HepG2 (cell line): ENCODE measurements at regions not wholly inside any gene's neighbourhood (a gene's known extent, or its start where the extent isn't known, plus 50 kb on each side); places are given as distances from the start of the nearest gene placed in this dataset.

Experiments used
- ATAC-seq: fragments of 200-7000 bp; cut with Tn5 transposase; 3 replicates; pipeline ENCODE4 v1.9.1; 2020; ENCODE audit warnings: mild to moderate bottlenecking, moderate library complexity
- BruUV-seq: library from RNA; stranded (reverse); fragments of 400-500 nt; replicated peaks from 2 replicates; lab custom pipeline; 2021; lab: Mats Ljungman, UMichigan
- CTCF ChIA-PET: fragments of 300-600 bp; formaldehyde crosslinking; extraction: SDS; loops from one replicate; lab custom pipeline; 2021; ENCODE audit warnings: low total read pairs, inconsistent platforms, low intra/inter-chr PET ratio; lab: Yijun Ruan, JAX
- POLR2A ChIA-PET: fragments of 350-600 bp; sonication (Branson Sonifier 250); formaldehyde crosslinking; loops from one replicate; lab custom pipeline; 2020; ENCODE audit warnings: antibody characterized with exemption, inconsistent platforms; lab: Yijun Ruan, JAX
- DNase-seq: peaks from one replicate; pipeline ENCODE4 v3.0.0-alpha.2; 2015; ENCODE audit warnings: low spot score
- FAIRE-seq: peaks from 3 replicates; lab custom pipeline; 2011; peaks lifted over from hg19 to GRCh38; lab: Jason Lieb, UNC
- H2AFZ ChIP-seq: one replicate; pipeline ENCODE4 v1.6.1; 2011; ENCODE audit warnings: low read length, inconsistent platforms
- H3K27ac ChIP-seq: fragments of 300-600 bp; 3 replicates; pipeline ENCODE4 v1.8.0; 2011; ENCODE audit warnings: mixed run types, mild to moderate bottlenecking, mixed read lengths, low read length, inconsistent platforms; ENCODE audit not compliant: insufficient read depth; ENCODE audit errors: extremely low read length
- H3K27me3 ChIP-seq, 2 experiments: fragments of 200-600 bp in 1 of 2; 2 replicates in 1 of 2; 3 replicates in 1 of 2; pipeline versions ENCODE4 v1.6.0 to v1.8.0; 2011; ENCODE audit warnings: low read length in 2 of 2, mild to moderate bottlenecking in 2 of 2, moderate library complexity in 2 of 2, inconsistent platforms in 1 of 2; ENCODE audit not compliant: insufficient read depth in 2 of 2, control insufficient read depth in 1 of 2
- H3K36me3 ChIP-seq, 2 experiments: fragments of 200-600 bp in 1 of 2; replicated peaks in 1 of 2; 2 replicates in 1 of 2; 3 replicates in 1 of 2; pipeline versions ENCODE4 v1.5.1 to v1.8.0; 2011; ENCODE audit warnings: low read length in 2 of 2, inconsistent platforms in 1 of 2; ENCODE audit not compliant: insufficient read depth in 2 of 2, control insufficient read depth in 1 of 2
- H3K4me1 ChIP-seq: 2 replicates; pipeline ENCODE4 v1.5.1; 2012; ENCODE audit warnings: low read length, inconsistent platforms; ENCODE audit not compliant: insufficient read depth
- H3K4me2 ChIP-seq: 2 replicates; pipeline ENCODE4 v1.6.0; 2011; ENCODE audit warnings: low read depth, low read length, inconsistent platforms
- H3K4me3 ChIP-seq, 3 experiments: fragments of 200-600 bp in 1 of 3; sonication (generic), shearing (Covaris generic) in 1 of 3; replicated peaks in 1 of 3; 2 replicates each; pipeline ENCODE4 v1.5.1; 2011 to 2016; ENCODE audit warnings: low read length in 3 of 3, inconsistent platforms in 2 of 3, low read depth in 2 of 3, mild to moderate bottlenecking in 2 of 3, control low read depth in 1 of 3, mixed read lengths in 1 of 3; ENCODE audit not compliant: insufficient read depth in 1 of 3
- H3K79me2 ChIP-seq: one replicate; pipeline ENCODE4 v1.6.1; 2011; ENCODE audit warnings: low read length, inconsistent platforms; ENCODE audit not compliant: insufficient read depth
- H3K9ac ChIP-seq: 2 replicates; pipeline ENCODE4 v1.6.0; 2011; ENCODE audit warnings: mild to moderate bottlenecking, low read depth, low read length, inconsistent platforms; ENCODE audit not compliant: insufficient read depth
- H3K9me3 ChIP-seq: 2 replicates; pipeline ENCODE4 v1.5.1; 2012; ENCODE audit warnings: mild to moderate bottlenecking, low read length
- H4K20me1 ChIP-seq: 2 replicates; pipeline ENCODE4 v1.6.0; 2011; ENCODE audit warnings: inconsistent platforms, mild to moderate bottlenecking, low read length, moderate library complexity; ENCODE audit not compliant: insufficient read depth
- HNRNPUL1 ChIP-seq: fragments of 200-400 bp; formaldehyde crosslinking; IDR thresholded peaks from 2 replicates; pipeline ENCODE4 v1.6.1; 2017; ENCODE audit warnings: low read depth, mild to moderate bottlenecking, low read length, moderate library complexity
- ZNF572 ChIP-seq: sonication (generic); formaldehyde crosslinking; IDR thresholded peaks from 2 replicates; pipeline ENCODE4 v1.5.1; 2020; ENCODE audit warnings: mild to moderate bottlenecking, missing genetic modification reagents
- ZNF589 ChIP-seq: sonication (generic); formaldehyde crosslinking; conservative IDR thresholded peaks from 2 replicates; pipeline ENCODE4 v1.8.0; 2022; ENCODE audit warnings: mild to moderate bottlenecking, moderate library complexity, missing genetic modification reagents
- ZNF652 ChIP-seq: IDR thresholded peaks from 2 replicates; pipeline ENCODE4 v1.6.1; 2016; ENCODE audit warnings: low read depth, borderline replicate concordance
- ZSCAN5A ChIP-seq: sonication (generic); formaldehyde crosslinking; IDR thresholded peaks from 2 replicates; pipeline ENCODE4 v1.8.0; 2022; ENCODE audit warnings: mild to moderate bottlenecking, missing genetic modification reagents, borderline replicate concordance
- WGBS: methylation state at CpG from one replicate; pipeline ENCODE4 v1.1.6; 2017; ENCODE audit warnings: low lambda C conversion rate; 5-methylcytosine and 5-hydroxymethylcytosine counted together
- in situ Hi-C: cut with HindIII; loops from 2 replicates; pipeline ENCODE4 v1.10.0; 2017; ENCODE audit warnings: low pct_unique_long_range_greater_than_20kb; ENCODE audit not compliant: extremely low pct_ligation_motif_present
- intact Hi-C: fragments of 100-400 bp; cut with micrococcal nuclease; formaldehyde crosslinking; loops from one replicate; pipeline ENCODE4 v1.10.0; 2022; ENCODE audit not compliant: unreplicated experiment

- Histone ChIP-seq H3K4me2 (no peak overlapping the region), H3K79me2 (no peaks in the 10 kb centered on the region), H3K27me3 (no peaks in the 10 kb centered on the region), H3K9me3 (no peaks in the 10 kb centered on the region), H3K27ac (no peak overlapping the region), H3K4me1 (no peaks in the 10 kb centered on the region), H2AFZ (no peak overlapping the region), H3K4me3 (no peak overlapping the region), H4K20me1 (no peaks in the 10 kb centered on the region), H3K36me3 (no peaks in the 10 kb centered on the region), H3K9ac (no peak overlapping the region)
- in situ Hi-C loops (no loop called here), intact Hi-C loops (no loop called here)
- DNase-seq (no peak), ATAC-seq (no peak), FAIRE-seq (no peak)
- POLR2A ChIA-PET, result no interaction called here
- CTCF ChIA-PET, result no interaction called here
- WGBS, result 1% methylated on average over 6 of the region's 6 CpGs
- no TSS peak for BruUV-seq
- TF ChIP-seq HNRNPUL1 (no peak), ZNF652 (CRISPR knock-in tag) (no peak)
Measured at GRCh38 chr10:85168243-85168642, 839.9 kb downstream of the CCSER2 start.

DNA sequence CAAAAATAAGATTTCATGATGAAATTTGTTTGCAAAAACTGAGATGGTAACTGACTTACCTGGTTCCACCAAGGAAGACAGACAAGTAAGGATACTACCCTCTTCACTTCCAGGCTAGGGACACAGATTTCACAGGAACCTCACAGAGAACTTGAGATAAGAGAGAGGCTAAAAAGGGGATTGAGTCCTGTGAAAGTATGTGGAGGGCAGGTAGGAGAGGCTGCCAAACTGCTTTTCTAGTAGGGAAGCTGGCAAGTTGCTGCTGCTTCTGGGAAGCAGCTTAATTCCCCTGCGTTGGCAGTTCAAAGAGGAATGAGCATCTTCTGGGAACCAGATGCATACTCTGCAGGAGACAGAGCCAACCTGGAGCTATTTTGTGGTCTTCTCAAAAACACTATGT, 841.6 kb downstream of the CCSER2 start:
- ChIA-PET CTCF (no interaction called here), POLR2A (no interaction called here)
- H3K27ac ChIP-seq, result no peak overlapping the region
- no peak overlapping the region for H3K4me2 ChIP-seq
- intact Hi-C loops, result no loop called here
- no peak for DNase-seq
- no peak for FAIRE-seq
- no peaks in the 10 kb centered on the region for H3K4me1 ChIP-seq
- ATAC-seq, result no peak
- TF ChIP-seq ZNF572 (CRISPR knock-in tag), result no peak
- no peak for TF ChIP-seq ZNF589 (CRISPR knock-in tag)
- no peak for TF ChIP-seq ZSCAN5A (CRISPR knock-in tag)
- in situ Hi-C loops, result no loop called here
- no peak overlapping the region for H3K9ac ChIP-seq
- H3K27me3 ChIP-seq, result no peaks in the 10 kb centered on the region
- WGBS, result 0% methylated on average over 1 of the region's 1 CpG
- H3K4me3 ChIP-seq, result no peak overlapping the region
- H3K9me3 ChIP-seq, result no peaks in the 10 kb centered on the region
- H2AFZ ChIP-seq, result no peak overlapping the region
- H4K20me1 ChIP-seq, result no peaks in the 10 kb centered on the region
- BruUV-seq, result no TSS peak
- H3K36me3 ChIP-seq, result no peaks in the 10 kb centered on the region
- no peaks in the 10 kb centered on the region for H3K79me2 ChIP-seq
